GM12878 (cell line): ENCODE measurements at regions not wholly inside any gene's neighbourhood (a gene's known extent, or its start where the extent isn't known, plus 50 kb on each side); places are given as distances from the start of the nearest gene placed in this dataset.

Experiments used
- POLR2A ChIP-seq: IDR thresholded peaks from 2 replicates; pipeline ENCODE4 v1.6.1; 2011; ENCODE audit warnings: low read depth, mild to moderate bottlenecking, low read length
- RBBP5 ChIP-seq: fragments of 200-600 bp; sonication (generic); conservative IDR thresholded peaks from 2 replicates; pipeline ENCODE4 v1.6.1; 2016
- RFX5 ChIP-seq: IDR thresholded peaks from 2 replicates; pipeline ENCODE4 v1.6.1; 2011; ENCODE audit warnings: low read depth, low read length, improper control_type of control experiment
- SMC3 ChIP-seq: IDR thresholded peaks from 2 replicates; pipeline ENCODE4 v1.6.1; 2011; ENCODE audit warnings: low read length, improper control_type of control experiment, borderline replicate concordance

- TF ChIP-seq POLR2A (no peak), RFX5 (no peak), RBBP5 (no peak), SMC3 (no peak)
Measured at GRCh38 chr12:107390414-107390813, 295.2 kb upstream of the PWP1 start.
